Fibroblast of lung (primary cell): ENCODE measurements at regions not wholly inside any gene's neighbourhood (a gene's known extent, or its start where the extent isn't known, plus 50 kb on each side); places are given as distances from the start of the nearest gene placed in this dataset.

Experiments
- DNase-seq, 2 donors: peaks; one replicate each; pipeline versions ENCODE4 v3.0.0 to v3.0.0-alpha.2; 2010; ENCODE audit warnings: low read depth in 2 of 2
- H2AFZ ChIP-seq: 2 replicates; pipeline ENCODE4 v1.5.1; 2012; ENCODE audit warnings: low read length, control low read depth, inconsistent platforms
- H3K27ac ChIP-seq: 2 replicates; pipeline ENCODE4 v1.5.1; 2011; ENCODE audit warnings: low read length, control low read depth; ENCODE audit not compliant: insufficient read depth
- H3K27me3 ChIP-seq: 2 replicates; pipeline ENCODE4 v1.5.1; 2011; ENCODE audit warnings: mild to moderate bottlenecking, low read length; ENCODE audit not compliant: control insufficient read depth, insufficient read depth
- H3K36me3 ChIP-seq: 2 replicates; pipeline ENCODE4 v1.5.1; 2011; ENCODE audit warnings: low read length; ENCODE audit not compliant: control insufficient read depth, insufficient read depth
- H3K4me1 ChIP-seq: 2 replicates; pipeline ENCODE4 v1.5.1; 2011; ENCODE audit warnings: low read length; ENCODE audit not compliant: control insufficient read depth, insufficient read depth; ENCODE audit errors: extremely low read depth
- H3K4me2 ChIP-seq: 2 replicates; pipeline ENCODE4 v1.5.1; 2011; ENCODE audit warnings: low read length, control low read depth; ENCODE audit not compliant: insufficient read depth; ENCODE audit errors: extremely low read depth
- H3K4me3 ChIP-seq, 4 experiments: fragments of 200-600 bp in 1 of 4; sonication (generic) in 1 of 4; replicated peaks in 1 of 4; 2 replicates each; pipeline ENCODE4 v1.5.1; 2011 to 2016; ENCODE audit warnings: low read length in 4 of 4, low read depth in 3 of 4, mild to moderate bottlenecking in 3 of 4, control low read depth in 2 of 4, inconsistent platforms in 1 of 4, mixed read lengths in 1 of 4; ENCODE audit not compliant: insufficient read depth in 1 of 4; ENCODE audit errors: control extremely low read depth in 1 of 4
- H3K79me2 ChIP-seq: 2 replicates; pipeline ENCODE4 v1.5.1; 2012; ENCODE audit warnings: mild to moderate bottlenecking, low read length, inconsistent platforms; ENCODE audit not compliant: control insufficient read depth, insufficient read depth
- H3K9ac ChIP-seq: 2 replicates; pipeline ENCODE4 v1.5.1; 2011; ENCODE audit warnings: mild to moderate bottlenecking, low read length, control low read depth; ENCODE audit not compliant: insufficient read depth
- H3K9me3 ChIP-seq: 2 replicates; pipeline ENCODE4 v1.5.1; 2012; ENCODE audit warnings: low read depth, low read length; ENCODE audit not compliant: control insufficient read depth, insufficient read depth
- H4K20me1 ChIP-seq: 2 replicates; pipeline ENCODE4 v1.5.1; 2011; ENCODE audit warnings: low read length; ENCODE audit not compliant: control insufficient read depth, insufficient read depth; ENCODE audit errors: extremely low read depth
- CTCF ChIP-seq, 2 donors: IDR thresholded peaks in 1 of 2; conservative IDR thresholded peaks in 1 of 2; 1 replicate in 1 of 2; 2 replicates in 1 of 2; pipeline ENCODE4 v1.5.1; 2011 to 2012; ENCODE audit warnings: low read length in 2 of 2, control low read depth in 1 of 2, inconsistent platforms in 1 of 2, low read depth in 1 of 2, mild to moderate bottlenecking in 1 of 2
- EZH2 ChIP-seq: IDR thresholded peaks from 2 replicates; pipeline ENCODE4 v1.5.1; 2012; ENCODE audit warnings: low read length, control low read depth, mild to moderate bottlenecking; ENCODE audit errors: missing control alignments

DNA sequence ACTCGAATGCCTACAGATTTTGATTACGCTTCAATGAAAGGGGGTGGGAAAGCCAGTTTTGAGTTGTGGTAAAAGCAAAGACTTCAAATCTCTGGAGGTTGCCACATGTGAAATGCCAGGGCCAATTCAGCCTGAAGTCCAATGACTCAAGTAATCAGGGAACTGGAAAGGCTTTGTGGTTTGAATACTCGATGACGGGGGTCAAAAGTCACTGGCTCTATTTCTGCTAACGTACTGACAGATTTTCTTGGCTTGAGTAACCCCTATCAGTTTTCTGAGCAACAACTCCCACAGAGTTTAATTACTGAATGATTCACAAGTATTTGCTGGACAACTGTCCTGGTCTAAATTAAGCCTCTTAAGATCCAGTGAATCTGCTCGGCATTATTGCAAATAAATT is 152.2 kb downstream of the SIPA1L2 start:
- Histone ChIP-seq H2AFZ (no peak overlapping the region), H3K27ac (no peak overlapping the region), H3K9me3 (no peaks in the 10 kb centered on the region), H3K4me1 (peaks cover 6% of the 10 kb centered on the region), H3K9ac (no peak overlapping the region), H3K27me3 (no peaks in the 10 kb centered on the region), H3K4me2 (no peak overlapping the region), H4K20me1 (no peaks in the 10 kb centered on the region), H3K4me3 (no peak overlapping the region), H3K79me2 (no peaks in the 10 kb centered on the region), H3K36me3 (no peaks in the 10 kb centered on the region)
- peak; percentile 94 to 98 for DNase-seq
- TF ChIP-seq CTCF (conservative IDR thresholded peaks at IDR 0.05 in 1 of 2, IDR thresholded peaks at IDR 0.05 in 1 of 2; ENCODE audit: low read depth in 1 of 2, low read length in 2 of 2), result no peak
- TF ChIP-seq EZH2, result no peak

DNA sequence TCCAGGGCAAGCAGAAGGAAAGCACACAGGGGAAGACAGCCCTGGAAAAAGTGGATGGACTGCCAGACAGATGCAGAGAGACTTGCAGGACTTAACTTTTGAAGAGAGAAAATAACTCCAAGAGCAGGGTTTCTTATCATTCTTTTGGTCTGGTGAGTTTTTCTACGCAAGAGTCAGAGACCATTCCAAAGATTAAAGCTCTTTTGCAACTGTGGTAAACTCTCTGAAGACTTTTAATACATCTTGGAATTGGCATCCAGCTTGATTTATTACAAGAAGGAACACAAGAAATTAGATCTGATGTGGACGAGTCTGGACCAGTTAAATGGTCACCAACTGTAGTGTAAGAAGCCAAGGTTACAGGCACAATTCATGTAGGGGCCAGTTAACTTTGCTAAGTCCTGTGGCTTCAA is 153.4 kb downstream of the SIPA1L2 start:
- H4K20me1 ChIP-seq, result no peaks in the 10 kb centered on the region
- no peak overlapping the region for H3K4me3 ChIP-seq
- DNase-seq, result peak in 1 of 2 donors; percentile 91
- no peak for TF ChIP-seq CTCF (conservative IDR thresholded peaks at IDR 0.05 in 1 of 2, IDR thresholded peaks at IDR 0.05 in 1 of 2; ENCODE audit: low read depth in 1 of 2, low read length in 2 of 2)
- TF ChIP-seq EZH2, result no peak
- H3K36me3 ChIP-seq, result no peaks in the 10 kb centered on the region
- no peak overlapping the region for H3K9ac ChIP-seq
- no peak overlapping the region for H2AFZ ChIP-seq
- H3K9me3 ChIP-seq, result no peaks in the 10 kb centered on the region
- no peak overlapping the region for H3K4me2 ChIP-seq
- no peak overlapping the region for H3K27ac ChIP-seq
- peaks cover 10% of the 10 kb centered on the region for H3K4me1 ChIP-seq
- no peaks in the 10 kb centered on the region for H3K79me2 ChIP-seq
- H3K27me3 ChIP-seq, result no peaks in the 10 kb centered on the region

DNA sequence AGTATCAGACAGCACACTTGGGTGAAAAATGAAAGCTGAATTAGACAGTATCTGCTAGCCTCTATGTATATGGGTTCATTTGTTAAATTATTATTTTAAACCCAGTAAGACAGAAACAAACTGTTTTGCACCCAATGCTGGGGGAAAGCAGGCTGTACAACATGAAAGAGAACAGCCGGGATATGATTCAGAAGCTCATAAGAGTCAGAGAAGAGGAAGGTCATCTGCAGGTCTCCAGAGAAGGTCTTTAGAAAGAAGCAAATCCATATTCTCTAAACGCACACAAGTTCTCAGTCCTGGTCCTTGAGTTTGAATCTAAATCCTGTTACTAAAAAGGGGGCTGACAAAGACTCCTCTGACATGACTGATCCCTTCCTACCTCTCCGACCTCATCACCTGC is 155.1 kb downstream of the SIPA1L2 start:
- H3K27me3 ChIP-seq, result no peaks in the 10 kb centered on the region
- TF ChIP-seq CTCF (conservative IDR thresholded peaks at IDR 0.05 in 1 of 2, IDR thresholded peaks at IDR 0.05 in 1 of 2; ENCODE audit: low read depth in 1 of 2, low read length in 2 of 2), result no peak
- no peak for TF ChIP-seq EZH2
- H3K9ac ChIP-seq, result no peak overlapping the region
- no peak overlapping the region for H3K27ac ChIP-seq
- peaks cover 10% of the 10 kb centered on the region for H3K4me1 ChIP-seq
- H3K4me3 ChIP-seq, result no peak overlapping the region
- peak in 1 of 2 donors; percentile 57 for DNase-seq
- H3K9me3 ChIP-seq, result no peaks in the 10 kb centered on the region
- H3K4me2 ChIP-seq, result no peak overlapping the region
- no peaks in the 10 kb centered on the region for H3K36me3 ChIP-seq
- no peaks in the 10 kb centered on the region for H3K79me2 ChIP-seq
- no peak overlapping the region for H2AFZ ChIP-seq
- no peaks in the 10 kb centered on the region for H4K20me1 ChIP-seq
